ENCODE measurements at regions not wholly inside any gene's neighbourhood (a gene's known extent, or its start where the extent isn't known, plus 50 kb on each side); places are given as distances from the start of the nearest gene placed in this dataset.

- no peak for TF ChIP-seq CTCF (IDR thresholded peaks at IDR 0.05)
- TF ChIP-seq POLR2A (IDR thresholded peaks at IDR 0.05) = peak in 1 of 4 donors; percentile 10
- peak; percentile 62 to 78 for TF ChIP-seq POLR2AphosphoS5 (IDR thresholded peaks at IDR 0.05)
These were observed 108.7 kb upstream of the TMEM170B start for GRCh38 chr6:11428895-11429294.

All from upper lobe of left lung (tissue), 4 donors.